Astrocyte of the cerebellum (primary cell): ENCODE measurements at regions not wholly inside any gene's neighbourhood (a gene's known extent, or its start where the extent isn't known, plus 50 kb on each side); places are given as distances from the start of the nearest gene placed in this dataset.

Experiments
- DNase-seq: peaks from one replicate; pipeline ENCODE4 v3.0.0-alpha.2; 2011; ENCODE audit warnings: low read depth
- H3K4me3 ChIP-seq: 2 replicates; pipeline ENCODE4 v1.5.1; 2011; ENCODE audit warnings: mild to moderate bottlenecking, low read depth, low read length, moderate library complexity
- CTCF ChIP-seq: IDR thresholded peaks from 2 replicates; pipeline ENCODE4 v1.5.1; 2012; ENCODE audit warnings: low read length, low read depth, moderate library complexity, mild to moderate bottlenecking; ENCODE audit errors: missing control alignments
- in situ Hi-C: cut with HindIII; loops from 2 replicates; pipeline ENCODE4 v1.10.0; 2017; ENCODE audit warnings: low sequenced_read_pairs

- TF ChIP-seq CTCF: no peak
- no peak overlapping the region for H3K4me3 ChIP-seq
- DNase-seq: no peak
- in situ Hi-C loops: no loop called here
These were observed 184.7 kb upstream of the RALGAPA2 start for GRCh38 chr20:20897145-20897544.

GRCh38 chr20:20896606-20897005 lies 184.2 kb upstream of the RALGAPA2 start:
- no peak for DNase-seq
- no peak overlapping the region for H3K4me3 ChIP-seq
- no peak for TF ChIP-seq CTCF
- in situ Hi-C loops: no loop called here

GRCh38 chr20:20895537-20895936 lies 183.1 kb upstream of the RALGAPA2 start:
- in situ Hi-C loops: no loop called here
- TF ChIP-seq CTCF: no peak
- no peak overlapping the region for H3K4me3 ChIP-seq
- DNase-seq: no peak

- no peak overlapping the region for H3K4me3 ChIP-seq
- DNase-seq: no peak
- in situ Hi-C loops: no loop called here
- TF ChIP-seq CTCF: no peak
These were observed 182.3 kb upstream of the RALGAPA2 start for GRCh38 chr20:20894753-20895152.

- no peak for DNase-seq
- in situ Hi-C loops: no loop called here
- TF ChIP-seq CTCF: no peak
- H3K4me3 ChIP-seq: no peak overlapping the region
These were observed 181.8 kb upstream of the RALGAPA2 start for GRCh38 chr20:20894280-20894679.

- no peak for TF ChIP-seq CTCF
- in situ Hi-C loops: no loop called here
- DNase-seq: no peak
- H3K4me3 ChIP-seq: no peak overlapping the region
These were observed 179.9 kb upstream of the RALGAPA2 start for GRCh38 chr20:20892328-20892727.

GRCh38 chr20:20890751-20891150 lies 178.3 kb upstream of the RALGAPA2 start:
- H3K4me3 ChIP-seq: no peak overlapping the region
- no peak for TF ChIP-seq CTCF
- in situ Hi-C loops: no loop called here
- DNase-seq: no peak
